ENCODE measurements at regions not wholly inside any gene's neighbourhood (a gene's known extent, or its start where the extent isn't known, plus 50 kb on each side); places are given as distances from the start of the nearest gene placed in this dataset.

DNA sequence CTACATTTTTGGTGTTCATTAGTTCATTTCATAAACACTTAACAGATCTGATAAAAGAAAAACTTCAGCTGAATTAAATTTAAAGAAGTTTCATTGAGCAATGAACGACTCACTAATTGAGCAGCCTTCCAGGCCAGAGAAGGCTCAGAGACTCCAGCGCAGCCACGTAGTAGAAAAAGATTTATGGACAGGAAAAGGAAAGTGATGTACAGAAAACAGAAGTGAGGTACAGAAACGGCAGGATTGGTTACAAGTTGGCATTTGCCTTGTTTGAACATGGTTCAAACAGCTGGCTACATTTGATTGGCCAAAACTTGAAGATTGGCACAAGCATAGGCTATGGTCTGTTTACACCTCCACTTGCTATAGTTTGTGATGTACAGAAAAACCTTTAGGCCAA lies 166.3 kb upstream of the DTNBP1 start:
- Histone ChIP-seq H3K27me3 (ENCODE audit: control insufficient read depth, insufficient read depth, low read length) (no peaks in the 10 kb centered on the region), H3K4me3 (ENCODE audit: low read depth, low read length) (no peak overlapping the region), H3K36me3 (ENCODE audit: control insufficient read depth, insufficient read depth, low read length) (no peaks in the 10 kb centered on the region)
- CTCF ChIA-PET = interaction anchor here (1.5 kb wide), 1 partner anchor 19 kb away, joined by 3 read pairs; no protein-coding TSS in a partner anchor
- TF ChIP-seq, protein P1, sequence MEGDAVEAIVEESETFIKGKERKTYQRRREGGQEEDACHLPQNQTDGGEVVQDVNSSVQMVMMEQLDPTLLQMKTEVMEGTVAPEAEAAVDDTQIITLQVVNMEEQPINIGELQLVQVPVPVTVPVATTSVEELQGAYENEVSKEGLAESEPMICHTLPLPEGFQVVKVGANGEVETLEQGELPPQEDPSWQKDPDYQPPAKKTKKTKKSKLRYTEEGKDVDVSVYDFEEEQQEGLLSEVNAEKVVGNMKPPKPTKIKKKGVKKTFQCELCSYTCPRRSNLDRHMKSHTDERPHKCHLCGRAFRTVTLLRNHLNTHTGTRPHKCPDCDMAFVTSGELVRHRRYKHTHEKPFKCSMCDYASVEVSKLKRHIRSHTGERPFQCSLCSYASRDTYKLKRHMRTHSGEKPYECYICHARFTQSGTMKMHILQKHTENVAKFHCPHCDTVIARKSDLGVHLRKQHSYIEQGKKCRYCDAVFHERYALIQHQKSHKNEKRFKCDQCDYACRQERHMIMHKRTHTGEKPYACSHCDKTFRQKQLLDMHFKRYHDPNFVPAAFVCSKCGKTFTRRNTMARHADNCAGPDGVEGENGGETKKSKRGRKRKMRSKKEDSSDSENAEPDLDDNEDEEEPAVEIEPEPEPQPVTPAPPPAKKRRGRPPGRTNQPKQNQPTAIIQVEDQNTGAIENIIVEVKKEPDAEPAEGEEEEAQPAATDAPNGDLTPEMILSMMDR (IDR thresholded peaks at IDR 0.05; ENCODE audit: insufficient read depth, low read depth, low read length) = no peak
- no peak for DNase-seq (ENCODE audit: low read depth)
- POLR2A ChIA-PET = no interaction called here

- H3K4me3 ChIP-seq (ENCODE audit: low read depth, low read length) = no peak overlapping the region
- no peaks in the 10 kb centered on the region for H3K36me3 ChIP-seq (ENCODE audit: control insufficient read depth, insufficient read depth, low read length)
- H3K27me3 ChIP-seq (ENCODE audit: control insufficient read depth, insufficient read depth, low read length) = no peaks in the 10 kb centered on the region
- TF ChIP-seq, protein P1 (IDR thresholded peaks at IDR 0.05; ENCODE audit: insufficient read depth, low read depth, low read length) = no peak
- ChIA-PET POLR2A (no interaction called here), CTCF (no interaction called here)
- no peak for DNase-seq (ENCODE audit: low read depth)
Observed at GRCh38 chr6:15827496-15828255, 164.8 kb upstream of the DTNBP1 start.

DNA sequence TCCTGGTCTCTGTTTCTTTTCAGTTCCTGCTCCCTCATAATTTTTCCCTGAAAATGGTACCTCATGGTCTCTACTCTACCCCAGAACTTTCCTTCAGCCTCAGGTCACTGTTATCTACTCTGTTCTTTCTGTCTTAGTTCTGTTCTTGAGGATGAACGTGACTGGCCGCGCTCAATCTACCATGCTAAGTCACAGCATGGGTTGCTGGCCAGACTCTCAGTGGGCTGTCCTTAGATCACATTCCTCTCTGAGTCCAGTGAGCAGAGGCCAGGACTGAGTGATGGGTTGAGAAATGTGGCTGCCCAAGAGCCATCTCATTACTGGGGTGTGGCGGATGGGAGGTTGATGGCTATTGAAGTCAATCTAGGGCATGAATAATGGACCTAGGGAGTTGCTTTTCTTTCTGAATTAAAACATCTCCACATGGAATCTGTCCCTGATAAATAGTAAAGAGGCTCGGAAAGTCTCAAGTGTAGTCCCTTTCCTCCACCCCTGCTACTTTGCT lies 164.0 kb upstream of the DTNBP1 start:
- Histone ChIP-seq H3K27me3 (ENCODE audit: control insufficient read depth, insufficient read depth, low read length) (no peaks in the 10 kb centered on the region), H3K36me3 (ENCODE audit: control insufficient read depth, insufficient read depth, low read length) (no peaks in the 10 kb centered on the region), H3K4me3 (ENCODE audit: low read depth, low read length) (no peak overlapping the region)
- DNase-seq (ENCODE audit: low read depth) = no peak
- CTCF ChIA-PET = no interaction called here
- POLR2A ChIA-PET = no interaction called here
- TF ChIP-seq, protein P1 (IDR thresholded peaks at IDR 0.05; ENCODE audit: insufficient read depth, low read depth, low read length) = no peak

- ChIA-PET POLR2A (no interaction called here), CTCF (no interaction called here)
- TF ChIP-seq, protein P1 (IDR thresholded peaks at IDR 0.05; ENCODE audit: insufficient read depth, low read depth, low read length) = no peak
- Histone ChIP-seq H3K36me3 (ENCODE audit: control insufficient read depth, insufficient read depth, low read length) (no peaks in the 10 kb centered on the region), H3K27me3 (ENCODE audit: control insufficient read depth, insufficient read depth, low read length) (peaks cover 4% of the 10 kb centered on the region), H3K4me3 (ENCODE audit: low read depth, low read length) (no peak overlapping the region)
- DNase-seq (ENCODE audit: low read depth) = no peak
Observed at GRCh38 chr6:15825332-15825930, 162.6 kb upstream of the DTNBP1 start.

GRCh38 chr6:15824811-15825210 lies 162.0 kb upstream of the DTNBP1 start:
- H3K27me3 ChIP-seq (ENCODE audit: control insufficient read depth, insufficient read depth, low read length) = peaks cover 4% of the 10 kb centered on the region
- CTCF ChIA-PET = interaction anchor here (0.9 kb wide), 1 partner anchor 41 kb away, joined by 3 read pairs; no protein-coding TSS in a partner anchor
- H3K36me3 ChIP-seq (ENCODE audit: control insufficient read depth, insufficient read depth, low read length) = no peaks in the 10 kb centered on the region
- TF ChIP-seq, protein P1 (IDR thresholded peaks at IDR 0.05; ENCODE audit: insufficient read depth, low read depth, low read length) = no peak
- DNase-seq (ENCODE audit: low read depth) = no peak
- POLR2A ChIA-PET = no interaction called here
- no peak overlapping the region for H3K4me3 ChIP-seq (ENCODE audit: low read depth, low read length)
